ENCODE measurements at regions not wholly inside any gene's neighbourhood (a gene's known extent, or its start where the extent isn't known, plus 50 kb on each side); places are given as distances from the start of the nearest gene placed in this dataset.

DNA sequence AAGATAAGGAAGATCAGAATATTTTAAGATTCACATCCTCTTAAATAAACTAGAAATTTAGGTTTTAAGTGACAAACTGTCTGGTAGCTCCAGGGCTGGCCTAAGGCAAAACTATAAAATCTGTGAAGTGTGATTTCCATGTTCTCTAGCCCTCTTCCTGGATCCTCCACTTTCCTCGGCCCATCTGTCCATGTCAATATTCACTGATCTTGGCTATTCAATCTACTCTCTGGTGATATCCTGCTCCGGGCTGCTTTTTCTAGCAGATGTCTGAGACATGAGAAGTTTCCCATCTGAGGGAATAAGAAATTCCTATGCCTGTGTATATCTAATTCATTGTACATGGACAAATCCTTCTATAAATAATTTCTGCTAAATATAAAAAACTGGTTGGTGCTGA, 500.4 kb downstream of the GALC start:
- no peak for TF ChIP-seq ZKSCAN5 (CRISPR knock-in tag; IDR thresholded peaks at IDR 0.05)
- TF ChIP-seq, protein P1, sequence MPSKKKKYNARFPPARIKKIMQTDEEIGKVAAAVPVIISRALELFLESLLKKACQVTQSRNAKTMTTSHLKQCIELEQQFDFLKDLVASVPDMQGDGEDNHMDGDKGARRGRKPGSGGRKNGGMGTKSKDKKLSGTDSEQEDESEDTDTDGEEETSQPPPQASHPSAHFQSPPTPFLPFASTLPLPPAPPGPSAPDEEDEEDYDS (CRISPR knock-in tag; IDR thresholded peaks at IDR 0.05): no peak
- no peak for TF ChIP-seq JUN (CRISPR knock-in tag; IDR thresholded peaks at IDR 0.05)
- no peak for TF ChIP-seq SMC3 (IDR thresholded peaks at IDR 0.05; ENCODE audit: low read length)
- TF ChIP-seq ZFP37 (CRISPR knock-in tag; IDR thresholded peaks at IDR 0.05; ENCODE audit: borderline replicate concordance): no peak
- TF ChIP-seq JDP2 (CRISPR knock-in tag; IDR thresholded peaks at IDR 0.05; ENCODE audit: borderline replicate concordance): no peak
- TF ChIP-seq ZNF687 (CRISPR knock-in tag; IDR thresholded peaks at IDR 0.05): no peak
- TF ChIP-seq, protein P2, sequence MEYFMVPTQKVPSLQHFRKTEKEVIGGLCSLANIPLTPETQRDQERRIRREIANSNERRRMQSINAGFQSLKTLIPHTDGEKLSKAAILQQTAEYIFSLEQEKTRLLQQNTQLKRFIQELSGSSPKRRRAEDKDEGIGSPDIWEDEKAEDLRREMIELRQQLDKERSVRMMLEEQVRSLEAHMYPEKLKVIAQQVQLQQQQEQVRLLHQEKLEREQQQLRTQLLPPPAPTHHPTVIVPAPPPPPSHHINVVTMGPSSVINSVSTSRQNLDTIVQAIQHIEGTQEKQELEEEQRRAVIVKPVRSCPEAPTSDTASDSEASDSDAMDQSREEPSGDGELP (IDR thresholded peaks at IDR 0.05; ENCODE audit: borderline replicate concordance, low read depth): no peak
- no peak for TF ChIP-seq ZC3H13 (CRISPR knock-in tag; IDR thresholded peaks at IDR 0.05)
- DNase-seq (ENCODE audit: low spot score) (no peak), FAIRE-seq (no peak), ATAC-seq (no peak)
- Histone ChIP-seq H4K20me1 (ENCODE audit: insufficient read depth, low read length) (no peaks in the 10 kb centered on the region), H3K9me3 (ENCODE audit: low read length) (peaks cover 13% of the 10 kb centered on the region; the same call in 1 of the 2 replicates), H3K79me2 (ENCODE audit: insufficient read depth, low read length) (no peaks in the 10 kb centered on the region), H2AFZ (ENCODE audit: low read length) (no peak overlapping the region), H3K4me2 (ENCODE audit: low read depth, low read length) (no peak overlapping the region), H3K4me3 (replicated peaks in 1 of 3; ENCODE audit: insufficient read depth in 1 of 3, low read depth in 2 of 3, low read length in 3 of 3) (no peak overlapping the region), H3K27ac (ENCODE audit: extremely low read length, insufficient read depth, low read length) (no peak overlapping the region), H3K36me3 (replicated peaks in 1 of 2; ENCODE audit: control insufficient read depth in 1 of 2, insufficient read depth in 2 of 2, low read length in 2 of 2) (no peaks in the 10 kb centered on the region), H3K4me1 (ENCODE audit: insufficient read depth, low read length) (no peaks in the 10 kb centered on the region), H3K9ac (ENCODE audit: insufficient read depth, low read depth, low read length) (no peak overlapping the region), H3K27me3 (ENCODE audit: control insufficient read depth in 1 of 2, insufficient read depth in 2 of 2, low read length in 2 of 2) (no peaks in the 10 kb centered on the region)
- ChIA-PET POLR2A (no interaction called here), CTCF (ENCODE audit: low intra/inter-chr PET ratio, low total read pairs) (no interaction called here)
- intact Hi-C loops (cut with micrococcal nuclease; ENCODE audit: unreplicated experiment) (no loop called here), in situ Hi-C loops (cut with HindIII; ENCODE audit: extremely low pct_ligation_motif_present, low pct_unique_long_range_greater_than_20kb) (no loop called here)
- no TSS peak for BruUV-seq (replicated peaks)
- WGBS (ENCODE audit: low lambda C conversion rate): 32% methylated on average over 2 of the region's 2 CpGs
